ENCODE measurements at regions not wholly inside any gene's neighbourhood (a gene's known extent, or its start where the extent isn't known, plus 50 kb on each side); places are given as distances from the start of the nearest gene placed in this dataset.

GRCh38 chr5:77157732-77158532 lies 52.5 kb upstream of the PDE8B start:
- no peak overlapping the region for H3K27ac ChIP-seq
- H3K36me3 ChIP-seq, result no peaks in the 10 kb centered on the region
- no peaks in the 10 kb centered on the region for H3K27me3 ChIP-seq
- no peak for TF ChIP-seq POLR2A (IDR thresholded peaks at IDR 0.05)
- TF ChIP-seq CTCF (IDR thresholded peaks at IDR 0.05 in 4 of 5, conservative IDR thresholded peaks at IDR 0.05 in 1 of 5), result no peak
- in situ Hi-C loops (cut with MboI; ENCODE audit: low sequenced_read_pairs in 4 of 4), result no loop called here
- DNase-seq (no peak), ATAC-seq (no peak)
- no peak overlapping the region for H3K4me3 ChIP-seq
- intact Hi-C loops (cut with DNase I; ENCODE audit: low total_unique reads), result no loop called here
- H3K9me3 ChIP-seq, result no peaks in the 10 kb centered on the region
- no peaks in the 10 kb centered on the region for H3K4me1 ChIP-seq

GRCh38 chr5:77156379-77156778 lies 54.1 kb upstream of the PDE8B start:
- DNase-seq (no peak), ATAC-seq (no peak)
- Histone ChIP-seq H3K4me3 (no peak overlapping the region), H3K27me3 (no peaks in the 10 kb centered on the region), H3K4me1 (no peaks in the 10 kb centered on the region), H3K9me3 (no peaks in the 10 kb centered on the region), H3K27ac (no peak overlapping the region), H3K36me3 (no peaks in the 10 kb centered on the region)
- in situ Hi-C loops (cut with MboI; ENCODE audit: low sequenced_read_pairs in 4 of 4), result no loop called here
- intact Hi-C loops (cut with DNase I; ENCODE audit: low total_unique reads), result no loop called here
- TF ChIP-seq CTCF (IDR thresholded peaks at IDR 0.05 in 4 of 5, conservative IDR thresholded peaks at IDR 0.05 in 1 of 5), result no peak
- TF ChIP-seq POLR2A (IDR thresholded peaks at IDR 0.05), result no peak

- ATAC-seq (no peak), DNase-seq (no peak)
- no peak for TF ChIP-seq CTCF (IDR thresholded peaks at IDR 0.05 in 4 of 5, conservative IDR thresholded peaks at IDR 0.05 in 1 of 5)
- no peak for TF ChIP-seq POLR2A (IDR thresholded peaks at IDR 0.05)
- intact Hi-C loops (cut with DNase I; ENCODE audit: low total_unique reads) (no loop called here), in situ Hi-C loops (cut with MboI; ENCODE audit: low sequenced_read_pairs in 4 of 4) (no loop called here)
- no peaks in the 10 kb centered on the region for H3K36me3 ChIP-seq
- no peak overlapping the region for H3K4me3 ChIP-seq
- H3K27ac ChIP-seq, result no peak overlapping the region
- H3K9me3 ChIP-seq, result no peaks in the 10 kb centered on the region
- no peaks in the 10 kb centered on the region for H3K4me1 ChIP-seq
- no peaks in the 10 kb centered on the region for H3K27me3 ChIP-seq
These were observed 55.2 kb upstream of the PDE8B start for GRCh38 chr5:77155179-77155785.

GRCh38 chr5:77152441-77152840 lies 58.0 kb upstream of the PDE8B start:
- in situ Hi-C loops (cut with MboI; ENCODE audit: low sequenced_read_pairs in 4 of 4), result no loop called here
- Histone ChIP-seq H3K36me3 (no peaks in the 10 kb centered on the region), H3K27ac (no peak overlapping the region), H3K27me3 (no peaks in the 10 kb centered on the region), H3K4me1 (no peaks in the 10 kb centered on the region), H3K4me3 (no peak overlapping the region), H3K9me3 (no peaks in the 10 kb centered on the region)
- no peak for DNase-seq
- ATAC-seq, result no peak
- intact Hi-C loops (cut with DNase I; ENCODE audit: low total_unique reads), result no loop called here
- no peak for TF ChIP-seq POLR2A (IDR thresholded peaks at IDR 0.05)
- TF ChIP-seq CTCF (IDR thresholded peaks at IDR 0.05 in 4 of 5, conservative IDR thresholded peaks at IDR 0.05 in 1 of 5), result no peak
